ENCODE measurements at regions not wholly inside any gene's neighbourhood (a gene's known extent, or its start where the extent isn't known, plus 50 kb on each side); places are given as distances from the start of the nearest gene placed in this dataset.
A peak's percentile ranks its signal among the peaks of the same experiment; 100 is the strongest.

- no peak for FAIRE-seq
- 75 to 89% (median 82%) methylated on average over 5 of the region's 5 CpGs for WGBS, 3 donors
- Histone ChIP-seq H3K36me3 (ENCODE audit: control insufficient read depth in 3 of 3, insufficient read depth in 2 of 3, low read depth in 1 of 3, low read length in 3 of 3) (no peaks in the 10 kb centered on the region), H3K4me1 (ENCODE audit: control insufficient read depth in 3 of 3, insufficient read depth in 2 of 3, low read depth in 1 of 3, low read length in 2 of 3) (no peaks in the 10 kb centered on the region), H3K27me3 (ENCODE audit: control insufficient read depth in 3 of 3, insufficient read depth in 3 of 3, low read length in 3 of 3) (no peaks in the 10 kb centered on the region), H3K9me3 (ENCODE audit: control insufficient read depth in 2 of 2, insufficient read depth in 1 of 2, low read depth in 1 of 2, low read length in 1 of 2) (no peaks in the 10 kb centered on the region), H3K27ac (ENCODE audit: low read depth in 1 of 3, low read length in 2 of 3) (no peak overlapping the region), H3K4me3 (ENCODE audit: low read depth in 1 of 3, low read length in 3 of 3) (no peak overlapping the region)
- DNase-seq: no peak
Observed at GRCh38 chr2:14344355-14344754, 288.2 kb upstream of the LRATD1 start.

- Histone ChIP-seq H3K4me3 (ENCODE audit: low read depth in 1 of 3, low read length in 3 of 3) (no peak overlapping the region), H3K4me1 (ENCODE audit: control insufficient read depth in 3 of 3, insufficient read depth in 2 of 3, low read depth in 1 of 3, low read length in 2 of 3) (no peaks in the 10 kb centered on the region), H3K27me3 (ENCODE audit: control insufficient read depth in 3 of 3, insufficient read depth in 3 of 3, low read length in 3 of 3) (no peaks in the 10 kb centered on the region), H3K9me3 (ENCODE audit: control insufficient read depth in 2 of 2, insufficient read depth in 1 of 2, low read depth in 1 of 2, low read length in 1 of 2) (no peaks in the 10 kb centered on the region), H3K27ac (ENCODE audit: low read depth in 1 of 3, low read length in 2 of 3) (no peak overlapping the region), H3K36me3 (ENCODE audit: control insufficient read depth in 3 of 3, insufficient read depth in 2 of 3, low read depth in 1 of 3, low read length in 3 of 3) (no peaks in the 10 kb centered on the region)
- no peak for FAIRE-seq
- no peak for DNase-seq
- 81 to 85% (median 81%) methylated on average over 8 of the region's 8 CpGs for WGBS, 3 donors
Observed at GRCh38 chr2:14348247-14348646, 284.3 kb upstream of the LRATD1 start.

DNA sequence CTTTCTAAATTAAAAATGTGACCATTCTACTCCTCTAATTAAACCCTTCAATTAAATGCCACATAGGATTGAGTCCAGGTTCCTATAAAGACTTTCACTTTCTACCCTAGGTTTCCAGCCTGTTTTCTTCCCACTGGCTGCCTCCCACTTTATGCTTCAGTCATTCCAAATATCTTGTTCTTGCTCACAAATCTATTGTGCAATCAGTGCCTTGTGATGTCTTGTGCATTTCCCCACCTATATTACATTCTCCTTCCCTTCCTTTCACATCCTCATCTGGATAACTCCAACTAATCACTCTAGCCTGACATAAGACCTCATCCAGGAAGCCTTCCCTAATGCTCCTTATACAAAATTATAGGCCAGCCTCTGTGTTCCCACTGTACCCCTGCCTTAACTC is 281.7 kb upstream of the LRATD1 start:
- Histone ChIP-seq H3K4me1 (ENCODE audit: control insufficient read depth in 3 of 3, insufficient read depth in 2 of 3, low read depth in 1 of 3, low read length in 2 of 3) (no peaks in the 10 kb centered on the region), H3K27ac (ENCODE audit: low read depth in 1 of 3, low read length in 2 of 3) (no peak overlapping the region), H3K9me3 (ENCODE audit: control insufficient read depth in 2 of 2, insufficient read depth in 1 of 2, low read depth in 1 of 2, low read length in 1 of 2) (no peaks in the 10 kb centered on the region), H3K27me3 (ENCODE audit: control insufficient read depth in 3 of 3, insufficient read depth in 3 of 3, low read length in 3 of 3) (no peaks in the 10 kb centered on the region), H3K4me3 (ENCODE audit: low read depth in 1 of 3, low read length in 3 of 3) (no peak overlapping the region), H3K36me3 (ENCODE audit: control insufficient read depth in 3 of 3, insufficient read depth in 2 of 3, low read depth in 1 of 3, low read length in 3 of 3) (no peaks in the 10 kb centered on the region)
- FAIRE-seq (no peak), DNase-seq (no peak)

- Histone ChIP-seq H3K36me3 (ENCODE audit: control insufficient read depth in 3 of 3, insufficient read depth in 2 of 3, low read depth in 1 of 3, low read length in 3 of 3) (no peaks in the 10 kb centered on the region), H3K27ac (ENCODE audit: low read depth in 1 of 3, low read length in 2 of 3) (no peak overlapping the region), H3K27me3 (ENCODE audit: control insufficient read depth in 3 of 3, insufficient read depth in 3 of 3, low read length in 3 of 3) (no peaks in the 10 kb centered on the region), H3K4me3 (ENCODE audit: low read depth in 1 of 3, low read length in 3 of 3) (no peak overlapping the region), H3K4me1 (ENCODE audit: control insufficient read depth in 3 of 3, insufficient read depth in 2 of 3, low read depth in 1 of 3, low read length in 2 of 3) (no peaks in the 10 kb centered on the region), H3K9me3 (ENCODE audit: control insufficient read depth in 2 of 2, insufficient read depth in 1 of 2, low read depth in 1 of 2, low read length in 1 of 2) (no peaks in the 10 kb centered on the region)
- DNase-seq (no peak), FAIRE-seq (no peak)
Observed at GRCh38 chr2:14352067-14352466, 280.4 kb upstream of the LRATD1 start.

GRCh38 chr2:14354231-14354630 is 278.3 kb upstream of the LRATD1 start:
- H3K27me3 ChIP-seq (ENCODE audit: control insufficient read depth in 3 of 3, insufficient read depth in 3 of 3, low read length in 3 of 3): no peaks in the 10 kb centered on the region
- no peak overlapping the region for H3K4me3 ChIP-seq (ENCODE audit: low read depth in 1 of 3, low read length in 3 of 3)
- FAIRE-seq (no peak), DNase-seq (no peak)
- 58 to 72% (median 58%) methylated on average over 3 of the region's 3 CpGs for WGBS, 3 donors
- no peak overlapping the region for H3K27ac ChIP-seq (ENCODE audit: low read depth in 1 of 3, low read length in 2 of 3)
- H3K9me3 ChIP-seq (ENCODE audit: control insufficient read depth in 2 of 2, insufficient read depth in 1 of 2, low read depth in 1 of 2, low read length in 1 of 2): no peaks in the 10 kb centered on the region
- H3K4me1 ChIP-seq (ENCODE audit: control insufficient read depth in 3 of 3, insufficient read depth in 2 of 3, low read depth in 1 of 3, low read length in 2 of 3): no peaks in the 10 kb centered on the region
- no peaks in the 10 kb centered on the region for H3K36me3 ChIP-seq (ENCODE audit: control insufficient read depth in 3 of 3, insufficient read depth in 2 of 3, low read depth in 1 of 3, low read length in 3 of 3)

GRCh38 chr2:14355102-14355501 is 277.4 kb upstream of the LRATD1 start:
- DNase-seq (no peak), FAIRE-seq (no peak)
- Histone ChIP-seq H3K9me3 (ENCODE audit: control insufficient read depth in 2 of 2, insufficient read depth in 1 of 2, low read depth in 1 of 2, low read length in 1 of 2) (no peaks in the 10 kb centered on the region), H3K4me3 (ENCODE audit: low read depth in 1 of 3, low read length in 3 of 3) (no peak overlapping the region), H3K27ac (ENCODE audit: low read depth in 1 of 3, low read length in 2 of 3) (no peak overlapping the region), H3K4me1 (ENCODE audit: control insufficient read depth in 3 of 3, insufficient read depth in 2 of 3, low read depth in 1 of 3, low read length in 2 of 3) (no peaks in the 10 kb centered on the region), H3K27me3 (ENCODE audit: control insufficient read depth in 3 of 3, insufficient read depth in 3 of 3, low read length in 3 of 3) (no peaks in the 10 kb centered on the region), H3K36me3 (ENCODE audit: control insufficient read depth in 3 of 3, insufficient read depth in 2 of 3, low read depth in 1 of 3, low read length in 3 of 3) (no peaks in the 10 kb centered on the region)
- WGBS, 3 donors: 81 to 82% (median 82%) methylated on average over 2 of the region's 2 CpGs

DNA sequence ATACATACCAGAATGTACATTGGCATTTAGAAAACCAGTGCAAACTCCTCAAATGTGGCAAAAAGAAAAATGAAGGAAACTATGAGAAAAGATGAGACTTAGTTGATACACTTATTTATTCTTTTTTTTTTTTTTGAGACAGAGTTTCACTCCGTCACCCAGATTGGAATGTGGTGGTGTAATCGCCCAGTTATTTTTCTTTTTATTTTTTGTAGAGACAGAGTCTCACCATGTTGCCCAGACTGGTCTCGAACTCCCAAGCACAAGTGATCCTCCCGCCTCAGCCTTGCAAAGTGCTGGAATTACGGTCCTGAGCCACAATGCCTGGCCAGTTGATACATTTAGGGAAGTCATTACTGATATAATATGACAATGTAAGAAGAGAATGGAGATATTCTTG is 274.2 kb upstream of the LRATD1 start:
- Histone ChIP-seq H3K36me3 (ENCODE audit: control insufficient read depth in 3 of 3, insufficient read depth in 2 of 3, low read depth in 1 of 3, low read length in 3 of 3) (no peaks in the 10 kb centered on the region), H3K4me1 (ENCODE audit: control insufficient read depth in 3 of 3, insufficient read depth in 2 of 3, low read depth in 1 of 3, low read length in 2 of 3) (peaks cover 0 to 4% (median 3%) of the 10 kb centered on the region in 3 donors), H3K4me3 (ENCODE audit: low read depth in 1 of 3, low read length in 3 of 3) (no peak overlapping the region), H3K27ac (ENCODE audit: low read depth in 1 of 3, low read length in 2 of 3) (no peak overlapping the region), H3K9me3 (ENCODE audit: control insufficient read depth in 2 of 2, insufficient read depth in 1 of 2, low read depth in 1 of 2, low read length in 1 of 2) (no peaks in the 10 kb centered on the region), H3K27me3 (ENCODE audit: control insufficient read depth in 3 of 3, insufficient read depth in 3 of 3, low read length in 3 of 3) (no peaks in the 10 kb centered on the region)
- WGBS, 3 donors: 79 to 92% (median 80%) methylated on average over 5 of the region's 5 CpGs
- FAIRE-seq (no peak), DNase-seq (no peak)

- H3K27ac ChIP-seq (ENCODE audit: low read depth in 1 of 3, low read length in 2 of 3): no peak overlapping the region
- 83 to 96% (median 83%) methylated on average over 6 of the region's 6 CpGs for WGBS, 3 donors
- H3K4me1 ChIP-seq (ENCODE audit: control insufficient read depth in 3 of 3, insufficient read depth in 2 of 3, low read depth in 1 of 3, low read length in 2 of 3): peaks cover 0 to 7% (median 3%) of the 10 kb centered on the region in 3 donors
- FAIRE-seq (no peak), DNase-seq (no peak)
- H3K9me3 ChIP-seq (ENCODE audit: control insufficient read depth in 2 of 2, insufficient read depth in 1 of 2, low read depth in 1 of 2, low read length in 1 of 2): no peaks in the 10 kb centered on the region
- H3K4me3 ChIP-seq (ENCODE audit: low read depth in 1 of 3, low read length in 3 of 3): no peak overlapping the region
- H3K36me3 ChIP-seq (ENCODE audit: control insufficient read depth in 3 of 3, insufficient read depth in 2 of 3, low read depth in 1 of 3, low read length in 3 of 3): no peaks in the 10 kb centered on the region
- H3K27me3 ChIP-seq (ENCODE audit: control insufficient read depth in 3 of 3, insufficient read depth in 3 of 3, low read length in 3 of 3): no peaks in the 10 kb centered on the region
Observed at GRCh38 chr2:14358774-14359173, 273.7 kb upstream of the LRATD1 start.

DNA sequence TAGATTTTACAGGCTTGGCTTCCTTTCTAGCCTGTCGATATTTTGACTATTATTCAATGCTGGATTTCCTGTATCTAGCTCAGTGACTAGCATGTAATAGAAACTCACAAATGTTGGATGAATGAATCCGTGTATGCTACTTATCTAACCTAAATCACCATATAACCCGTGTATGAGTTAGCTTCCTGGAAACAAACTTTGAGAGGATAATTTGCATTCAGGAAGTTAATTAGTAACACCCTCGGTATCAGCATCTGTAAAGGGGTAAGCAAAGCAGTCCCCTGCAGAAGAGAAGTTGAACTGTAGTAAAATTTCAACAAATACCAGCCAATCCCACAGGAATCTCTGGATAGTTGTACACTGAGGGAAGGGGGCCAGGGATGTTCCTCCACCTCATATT is 269.4 kb upstream of the LRATD1 start:
- Histone ChIP-seq H3K27me3 (ENCODE audit: control insufficient read depth in 3 of 3, insufficient read depth in 3 of 3, low read length in 3 of 3) (no peaks in the 10 kb centered on the region), H3K4me3 (ENCODE audit: low read depth in 1 of 3, low read length in 3 of 3) (no peak overlapping the region), H3K4me1 (ENCODE audit: control insufficient read depth in 3 of 3, insufficient read depth in 2 of 3, low read depth in 1 of 3, low read length in 2 of 3) (peaks cover 0 to 24% (median 3%) of the 10 kb centered on the region in 3 donors), H3K9me3 (ENCODE audit: control insufficient read depth in 2 of 2, insufficient read depth in 1 of 2, low read depth in 1 of 2, low read length in 1 of 2) (no peaks in the 10 kb centered on the region), H3K27ac (ENCODE audit: low read depth in 1 of 3, low read length in 2 of 3) (peak overlapping the region in 1 of 3 donors; percentile 65), H3K36me3 (ENCODE audit: control insufficient read depth in 3 of 3, insufficient read depth in 2 of 3, low read depth in 1 of 3, low read length in 3 of 3) (no peaks in the 10 kb centered on the region)
- DNase-seq (peak; percentile 41 to 45), FAIRE-seq (no peak)
- 18 to 50% (median 32%) methylated on average over 4 of the region's 4 CpGs for WGBS, 3 donors
